Activated CD4-positive, alpha-beta T cell treated with anti-CD3 and anti-CD28 coated beads, Interleukin-2, amount 10 ng/mL, durations not matched to agents 24 days and 14 days (primary cell): ENCODE measurements at regions not wholly inside any gene's neighbourhood (a gene's known extent, or its start where the extent isn't known, plus 50 kb on each side); places are given as distances from the start of the nearest gene placed in this dataset.
"Not testable (repeated sequence)": the region's sequence is repeated elsewhere in the genome, so short reads cannot be mapped to it uniquely, and the experiment has no call there.

Experiments used
- DNase-seq: peaks from one replicate; pipeline ENCODE4 v3.0.0; 2022
- H3K27ac Mint-ChIP-seq: one replicate; pipeline ENCODE4 v1.8.0; 2022; ENCODE audit warnings: mild to moderate bottlenecking, mixed read lengths
- H3K27me3 Mint-ChIP-seq: one replicate; pipeline ENCODE4 v1.8.0; 2022; ENCODE audit warnings: mixed read lengths
- H3K36me3 Mint-ChIP-seq: one replicate; pipeline ENCODE4 v1.8.0; 2022; ENCODE audit warnings: low read depth, mild to moderate bottlenecking, mixed read lengths
- H3K4me1 Mint-ChIP-seq: one replicate; pipeline ENCODE4 v1.8.0; 2021; ENCODE audit warnings: mixed read lengths
- H3K4me3 Mint-ChIP-seq: one replicate; pipeline ENCODE4 v1.8.0; 2022; ENCODE audit warnings: mild to moderate bottlenecking, moderate library complexity, mixed read lengths
- H3K9me3 Mint-ChIP-seq: one replicate; pipeline ENCODE4 v1.8.0; 2021; ENCODE audit warnings: mixed read lengths
- intact Hi-C: fragments of 100-400 bp; cut with micrococcal nuclease; formaldehyde crosslinking; loops from one replicate; pipeline ENCODE4 v1.15.1; 2023

GRCh38 chr9:7601739-7602138, 197.8 kb downstream of the DMAC1 start:
- intact Hi-C loops = no loop called here
- Mint-ChIP-seq H3K4me1 (no peaks in the 10 kb centered on the region), H3K4me3 (no peak overlapping the region), H3K9me3 (peaks cover 3% of the 10 kb centered on the region), H3K36me3 (no peaks in the 10 kb centered on the region), H3K27ac (no peak overlapping the region), H3K27me3 (peaks cover 6% of the 10 kb centered on the region)
- no peak for DNase-seq

GRCh38 chr9:7597716-7598115, 201.9 kb downstream of the DMAC1 start:
- intact Hi-C loops = no loop called here
- Mint-ChIP-seq H3K27me3 (peaks cover 8% of the 10 kb centered on the region), H3K9me3 (peaks cover 23% of the 10 kb centered on the region), H3K4me1 (no peaks in the 10 kb centered on the region), H3K4me3 (no peak overlapping the region), H3K27ac (no peak overlapping the region), H3K36me3 (no peaks in the 10 kb centered on the region)
- no peak for DNase-seq

- Mint-ChIP-seq H3K9me3 (peaks cover 20% of the 10 kb centered on the region), H3K36me3 (no peaks in the 10 kb centered on the region)
Observed at GRCh38 chr9:7592321-7593316, 207.0 kb downstream of the DMAC1 start.

GRCh38 chr9:7591501-7591900, 208.1 kb downstream of the DMAC1 start:
- DNase-seq = no peak
- intact Hi-C loops = no loop called here
- H3K4me3 Mint-ChIP-seq = no peak overlapping the region
- H3K27me3 Mint-ChIP-seq = peaks cover 4% of the 10 kb centered on the region
- H3K9me3 Mint-ChIP-seq = peaks cover 20% of the 10 kb centered on the region
- H3K36me3 Mint-ChIP-seq = no peaks in the 10 kb centered on the region
- no peak overlapping the region for H3K27ac Mint-ChIP-seq
- no peaks in the 10 kb centered on the region for H3K4me1 Mint-ChIP-seq

More at GRCh38 chr9:7592321-7593316, 207.0 kb downstream of the DMAC1 start:
- DNase-seq = no peak
- Mint-ChIP-seq H3K4me1 (no peaks in the 10 kb centered on the region), H3K27ac (no peak overlapping the region), H3K4me3 (no peak overlapping the region), H3K27me3 (peaks cover 4% of the 10 kb centered on the region)
- intact Hi-C loops = no loop called here

GRCh38 chr9:7580568-7580967, 219.0 kb downstream of the DMAC1 start:
- H3K27me3 Mint-ChIP-seq = peaks cover 4% of the 10 kb centered on the region
- H3K27ac Mint-ChIP-seq = no peak overlapping the region
- no peak for DNase-seq
- H3K4me3 Mint-ChIP-seq = no peak overlapping the region
- intact Hi-C loops = no loop called here
- no peaks in the 10 kb centered on the region for H3K4me1 Mint-ChIP-seq
- no peaks in the 10 kb centered on the region for H3K9me3 Mint-ChIP-seq
- H3K36me3 Mint-ChIP-seq = no peaks in the 10 kb centered on the region

GRCh38 chr9:7579351-7579750, 220.2 kb downstream of the DMAC1 start:
- Mint-ChIP-seq H3K4me1 (no peaks in the 10 kb centered on the region), H3K27ac (no peak overlapping the region), H3K27me3 (peaks cover 6% of the 10 kb centered on the region), H3K36me3 (no peaks in the 10 kb centered on the region), H3K9me3 (no peaks in the 10 kb centered on the region), H3K4me3 (no peak overlapping the region)
- DNase-seq = no peak
- intact Hi-C loops = no loop called here

- peaks cover 6% of the 10 kb centered on the region for H3K27me3 Mint-ChIP-seq
- no peak overlapping the region for H3K4me3 Mint-ChIP-seq
- H3K4me1 Mint-ChIP-seq = no peaks in the 10 kb centered on the region
- intact Hi-C loops = no loop called here
- no peaks in the 10 kb centered on the region for H3K9me3 Mint-ChIP-seq
- no peak for DNase-seq
- no peaks in the 10 kb centered on the region for H3K36me3 Mint-ChIP-seq
- H3K27ac Mint-ChIP-seq = no peak overlapping the region
Observed at GRCh38 chr9:7578951-7579350, 220.6 kb downstream of the DMAC1 start.

GRCh38 chr9:7570107-7570720, 229.4 kb downstream of the DMAC1 start:
- no peaks in the 10 kb centered on the region for H3K36me3 Mint-ChIP-seq
- H3K4me1 Mint-ChIP-seq = no peaks in the 10 kb centered on the region
- H3K27me3 Mint-ChIP-seq = peaks cover 22% of the 10 kb centered on the region
- no peaks in the 10 kb centered on the region for H3K9me3 Mint-ChIP-seq
- intact Hi-C loops = no loop called here
- no peak overlapping the region for H3K27ac Mint-ChIP-seq
- H3K4me3 Mint-ChIP-seq = no peak overlapping the region
- DNase-seq = peak; percentile 91

- no peaks in the 10 kb centered on the region for H3K36me3 Mint-ChIP-seq
- H3K4me1 Mint-ChIP-seq = no peaks in the 10 kb centered on the region
- H3K27ac Mint-ChIP-seq = no peak overlapping the region
- no peak for DNase-seq
- no peaks in the 10 kb centered on the region for H3K9me3 Mint-ChIP-seq
- intact Hi-C loops = loop anchor here (10.0 kb wide), 1 partner anchor 513 kb away; no protein-coding TSS in a partner anchor
- H3K27me3 Mint-ChIP-seq = peaks cover 24% of the 10 kb centered on the region
- no peak overlapping the region for H3K4me3 Mint-ChIP-seq
Observed at GRCh38 chr9:7567687-7568086, 231.9 kb downstream of the DMAC1 start.

GRCh38 chr9:7561527-7562080, 238.0 kb downstream of the DMAC1 start:
- no peak overlapping the region for H3K4me3 Mint-ChIP-seq
- intact Hi-C loops = loop anchor here (10.0 kb wide), 1 partner anchor 507 kb away; no protein-coding TSS in a partner anchor

GRCh38 chr9:7560669-7561305, 238.8 kb downstream of the DMAC1 start:
- Mint-ChIP-seq H3K27me3 (peaks cover 9% of the 10 kb centered on the region), H3K9me3 (no peaks in the 10 kb centered on the region), H3K27ac (no peak overlapping the region), H3K36me3 (no peaks in the 10 kb centered on the region), H3K4me1 (no peaks in the 10 kb centered on the region), H3K4me3 (no peak overlapping the region)
- no peak for DNase-seq
- intact Hi-C loops = loop anchor here (10.0 kb wide), 1 partner anchor 506 kb away; no protein-coding TSS in a partner anchor

More at GRCh38 chr9:7561527-7562080, 238.0 kb downstream of the DMAC1 start:
- Mint-ChIP-seq H3K27me3 (peaks cover 9% of the 10 kb centered on the region), H3K27ac (no peak overlapping the region), H3K36me3 (no peaks in the 10 kb centered on the region), H3K9me3 (no peaks in the 10 kb centered on the region), H3K4me1 (no peaks in the 10 kb centered on the region)
- no peak for DNase-seq

GRCh38 chr9:7554699-7555098, 244.9 kb downstream of the DMAC1 start:
- no peaks in the 10 kb centered on the region for H3K36me3 Mint-ChIP-seq
- H3K4me3 Mint-ChIP-seq = no peak overlapping the region
- peaks cover 14% of the 10 kb centered on the region for H3K27me3 Mint-ChIP-seq
- H3K4me1 Mint-ChIP-seq = no peaks in the 10 kb centered on the region
- intact Hi-C loops = no loop called here
- DNase-seq = no peak
- H3K9me3 Mint-ChIP-seq = peaks cover 15% of the 10 kb centered on the region
- no peak overlapping the region for H3K27ac Mint-ChIP-seq

GRCh38 chr9:7552706-7553105, 246.9 kb downstream of the DMAC1 start:
- H3K27ac Mint-ChIP-seq, intact Hi-C loops, H3K36me3 Mint-ChIP-seq, H3K4me3 Mint-ChIP-seq, H3K4me1 Mint-ChIP-seq, DNase-seq: not testable (repeated sequence)
- Mint-ChIP-seq H3K9me3 (peaks cover 15% of the 10 kb centered on the region), H3K27me3 (peaks cover 14% of the 10 kb centered on the region)
